ENCODE measurements at regions not wholly inside any gene's neighbourhood (a gene's known extent, or its start where the extent isn't known, plus 50 kb on each side); places are given as distances from the start of the nearest gene placed in this dataset.

DNA sequence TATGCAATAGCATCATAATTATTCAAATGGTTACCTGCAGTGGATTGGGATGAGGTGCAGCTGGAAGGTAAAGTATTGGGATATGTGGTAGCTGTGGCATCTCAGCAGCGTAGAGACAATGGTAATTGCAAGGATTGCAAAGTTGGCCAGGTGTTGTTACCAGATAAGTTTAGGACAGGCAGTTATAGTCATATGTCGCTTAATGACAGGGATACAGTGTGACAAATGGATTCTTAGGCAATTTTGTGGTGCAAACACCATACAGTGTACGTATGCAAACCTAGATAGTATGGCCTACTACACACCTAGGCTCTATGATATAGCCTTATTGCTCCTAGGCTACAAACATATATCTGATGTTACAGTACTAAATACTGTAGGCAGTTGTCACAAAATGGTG lies 163.5 kb upstream of the LYZL2 start:
- no peak for DNase-seq

GRCh38 chr10:30792025-30792424 lies 162.5 kb upstream of the LYZL2 start:
- DNase-seq: peak; percentile 47

DNA sequence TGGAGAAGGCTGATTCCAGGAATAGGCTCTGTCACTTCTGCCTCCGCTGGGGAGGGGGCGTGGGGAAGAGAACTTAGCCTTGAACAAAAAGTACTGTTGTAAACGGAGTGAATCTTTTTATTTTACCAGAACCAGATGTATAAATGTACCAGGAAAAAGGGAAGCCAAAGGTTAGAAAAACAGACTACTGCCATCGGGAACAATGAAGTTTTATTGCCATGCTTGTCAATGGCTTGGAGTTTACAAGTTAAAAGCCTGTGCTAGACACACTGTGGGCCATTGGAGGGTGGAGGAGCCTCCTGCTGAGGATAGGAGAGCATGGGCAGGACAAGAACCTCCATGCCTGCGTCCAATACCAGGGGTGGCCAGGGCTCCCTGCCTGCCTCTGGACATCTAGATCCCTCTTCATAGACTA lies 161.7 kb upstream of the LYZL2 start:
- no peak for DNase-seq

GRCh38 chr10:30789806-30790205 lies 160.3 kb upstream of the LYZL2 start:
- DNase-seq: no peak

DNA sequence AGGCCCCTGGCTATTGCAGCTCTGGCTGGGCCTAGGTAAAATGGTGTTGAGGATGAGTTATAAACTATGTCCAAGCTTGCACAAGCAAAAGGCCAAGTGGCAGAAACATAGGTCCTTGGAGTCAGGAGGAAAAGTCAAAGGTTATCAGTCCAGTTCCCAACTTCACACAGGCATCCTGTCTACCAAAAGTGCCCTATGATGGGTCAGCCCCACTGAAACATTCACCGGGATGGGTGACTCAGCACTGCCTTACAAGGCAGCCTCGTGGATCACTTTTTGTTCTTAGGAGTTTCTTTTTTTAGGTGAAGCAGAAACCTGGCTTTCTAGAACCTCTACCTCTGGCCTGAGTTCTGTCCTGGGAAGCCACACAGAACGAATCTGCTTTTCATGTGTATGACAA lies 158.8 kb upstream of the LYZL2 start:
- peak; percentile 16 for DNase-seq

DNA sequence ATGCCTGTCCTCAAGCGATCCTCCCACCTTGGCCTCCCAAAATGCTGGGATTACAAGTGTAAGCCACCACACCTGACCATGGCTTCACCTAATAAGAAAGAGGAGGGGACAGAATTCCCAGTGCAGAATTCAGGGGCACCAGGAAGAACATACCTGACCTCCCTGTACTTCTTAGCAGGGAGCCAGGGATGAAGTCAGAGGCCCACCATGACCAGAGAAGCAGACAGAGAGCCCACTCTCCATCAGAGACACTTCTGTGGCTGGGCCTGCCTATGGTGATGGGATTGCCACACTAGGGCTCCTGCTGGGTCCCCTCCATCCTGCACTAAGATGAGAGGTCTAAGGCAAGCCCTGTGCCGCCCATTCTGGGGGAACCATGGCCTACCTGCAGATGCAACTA lies 157.4 kb upstream of the LYZL2 start:
- no peak for DNase-seq

- no peak for DNase-seq
These were observed 156.6 kb upstream of the LYZL2 start for GRCh38 chr10:30786131-30786530.

GRCh38 chr10:30784897-30785605 lies 155.5 kb upstream of the LYZL2 start:
- DNase-seq: peak; percentile 46

DNA sequence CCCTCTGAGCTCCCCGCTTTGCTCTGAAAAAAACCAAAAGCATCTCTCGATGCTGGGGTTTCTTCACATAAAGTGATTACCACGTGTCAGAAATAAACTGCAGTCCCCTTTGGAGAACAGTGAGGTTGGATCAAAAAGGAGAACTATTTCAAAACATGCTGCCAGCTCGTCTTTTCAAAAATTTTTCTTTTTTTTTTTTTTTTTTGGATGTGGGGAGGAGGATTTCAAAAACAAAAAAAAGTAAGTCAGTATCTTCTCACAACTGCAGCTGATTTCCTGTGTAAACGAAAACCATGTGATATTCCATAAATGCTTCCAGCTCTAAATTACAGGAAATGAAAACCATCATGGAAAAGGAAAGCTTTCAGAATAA lies 155.0 kb upstream of the LYZL2 start:
- DNase-seq: no peak

DNA sequence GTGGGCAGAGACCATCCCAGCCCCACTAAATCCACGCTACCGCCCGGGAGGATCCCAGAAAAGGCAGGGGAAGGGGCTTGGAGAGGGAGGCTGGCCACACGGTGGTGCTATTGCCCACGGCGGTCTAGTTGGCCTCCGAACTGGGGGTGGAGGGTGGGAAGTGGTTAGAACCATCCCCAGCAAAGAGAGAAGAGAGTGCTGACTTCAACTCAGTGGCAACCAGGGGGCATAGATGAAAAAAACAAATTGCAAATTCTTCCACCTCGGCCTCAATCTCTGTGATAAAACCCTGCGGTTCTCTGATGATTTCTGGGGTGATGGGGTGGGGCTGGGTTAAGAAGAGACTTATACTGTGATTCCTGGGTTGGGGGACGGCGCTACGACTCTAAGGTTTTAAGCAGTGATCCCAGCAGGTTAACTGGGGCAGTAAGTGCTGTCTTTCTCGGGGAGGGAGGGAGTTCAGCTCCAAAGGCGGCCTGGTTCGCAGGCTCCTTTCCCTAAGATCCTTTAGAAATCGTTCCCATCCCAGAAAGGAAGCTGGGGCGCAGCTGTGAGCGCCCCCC lies 154.5 kb upstream of the LYZL2 start:
- peak; percentile 91 for DNase-seq

DNA sequence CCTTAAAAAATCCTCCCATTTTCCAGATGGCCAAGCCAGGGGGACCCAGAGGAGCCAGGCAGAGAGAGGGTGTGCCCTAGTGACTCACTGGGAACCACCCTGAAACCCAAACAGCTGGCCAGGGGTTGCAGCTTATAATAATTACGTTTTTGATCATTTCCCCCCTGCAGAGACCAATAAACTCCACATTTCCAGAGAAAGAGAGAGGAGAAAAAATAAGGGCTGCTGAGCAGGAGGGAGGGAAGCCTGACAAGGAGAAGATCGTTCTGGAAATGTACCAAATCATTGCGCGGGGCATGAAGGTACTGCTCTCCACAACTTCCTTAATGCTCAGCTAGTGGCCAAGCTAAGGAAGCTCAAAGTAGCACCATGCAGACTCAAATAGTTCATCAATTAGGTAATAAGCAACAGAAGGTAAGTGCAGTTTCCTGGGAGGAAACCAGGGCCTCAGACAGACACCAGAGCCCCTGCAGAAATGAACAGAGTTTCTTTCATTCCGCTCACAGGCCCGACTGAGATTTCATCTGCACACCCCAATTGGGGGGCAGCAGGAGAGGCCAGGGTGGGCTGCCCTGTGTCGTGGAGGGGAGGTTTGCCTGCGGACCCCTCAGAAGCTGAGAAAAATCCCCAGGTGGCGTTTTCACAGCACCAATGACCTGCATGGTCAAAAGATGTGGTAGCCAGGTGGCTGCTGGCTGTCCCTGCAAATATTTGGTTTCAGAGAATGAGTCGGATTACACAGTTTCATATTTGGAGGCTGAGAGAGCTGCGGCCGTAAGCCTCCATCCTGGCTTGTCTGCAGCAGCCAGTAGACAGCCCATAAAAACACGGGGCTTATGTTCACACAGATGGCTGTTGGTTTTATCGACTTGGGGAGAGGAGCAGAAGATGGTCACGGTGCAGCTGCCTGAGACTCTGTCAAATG lies 153.2 kb upstream of the LYZL2 start:
- DNase-seq: no peak

DNA sequence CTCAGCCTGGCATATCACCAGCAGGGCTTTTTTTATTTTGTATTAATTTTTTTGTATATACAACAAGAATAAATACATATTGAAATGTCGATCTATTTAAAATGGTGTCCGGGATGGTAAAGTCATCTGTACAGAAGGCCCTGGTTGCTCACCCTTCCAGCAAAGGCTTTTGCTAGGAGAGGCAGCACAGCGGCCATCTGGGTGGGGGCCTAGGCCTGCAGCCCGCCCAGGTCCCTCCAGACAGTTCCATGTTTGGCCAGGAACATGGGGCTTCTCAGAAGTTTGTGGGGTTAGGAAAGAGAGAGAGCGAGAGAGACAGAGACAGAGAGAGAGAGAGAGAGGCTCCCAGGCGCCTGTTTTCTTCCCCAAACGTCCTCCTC lies 152.6 kb upstream of the LYZL2 start:
- no peak for DNase-seq

DNA sequence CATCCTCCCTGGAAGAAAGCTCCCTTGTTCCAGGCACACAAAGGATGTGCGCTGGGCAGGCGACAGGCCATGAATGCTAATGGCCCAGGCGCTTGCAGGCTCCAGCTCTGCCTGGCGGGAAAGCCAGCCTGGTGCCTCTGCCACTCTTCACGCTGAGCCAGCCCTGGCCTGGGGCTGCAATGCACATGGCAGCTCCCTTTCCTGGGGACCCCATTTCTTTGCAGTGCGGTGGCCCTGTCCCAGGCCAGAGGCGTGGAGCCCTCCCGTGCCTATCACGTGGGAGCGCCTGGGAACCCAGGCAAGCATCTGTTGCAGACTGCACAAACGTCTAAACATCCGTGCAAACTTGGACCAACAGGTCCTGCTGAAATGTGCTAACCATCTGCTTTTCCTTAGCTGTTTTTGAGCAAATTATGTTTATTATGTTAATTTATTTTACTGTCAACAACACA lies 152.1 kb upstream of the LYZL2 start:
- DNase-seq: no peak

- no peak for DNase-seq
These were observed 149.2 kb upstream of the LYZL2 start for GRCh38 chr10:30778769-30779168.

- DNase-seq: no peak
These were observed 146.4 kb upstream of the LYZL2 start for GRCh38 chr10:30775779-30776591.

GRCh38 chr10:30774261-30774660 lies 144.7 kb upstream of the LYZL2 start:
- no peak for DNase-seq

DNA sequence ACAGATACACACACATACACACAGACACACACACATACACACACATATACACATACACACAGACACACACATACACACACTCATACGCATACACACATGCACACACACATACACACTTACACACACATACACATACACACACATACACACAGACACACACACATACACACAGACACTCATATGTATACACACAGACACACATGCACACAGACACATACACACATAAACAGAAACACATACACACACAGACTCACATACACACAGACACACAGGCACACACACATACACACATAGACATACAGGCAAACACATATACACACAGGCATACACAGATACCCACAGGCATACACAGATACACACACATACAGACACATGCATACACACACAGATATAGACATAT lies 143.9 kb upstream of the LYZL2 start:
- no peak for DNase-seq

DNA sequence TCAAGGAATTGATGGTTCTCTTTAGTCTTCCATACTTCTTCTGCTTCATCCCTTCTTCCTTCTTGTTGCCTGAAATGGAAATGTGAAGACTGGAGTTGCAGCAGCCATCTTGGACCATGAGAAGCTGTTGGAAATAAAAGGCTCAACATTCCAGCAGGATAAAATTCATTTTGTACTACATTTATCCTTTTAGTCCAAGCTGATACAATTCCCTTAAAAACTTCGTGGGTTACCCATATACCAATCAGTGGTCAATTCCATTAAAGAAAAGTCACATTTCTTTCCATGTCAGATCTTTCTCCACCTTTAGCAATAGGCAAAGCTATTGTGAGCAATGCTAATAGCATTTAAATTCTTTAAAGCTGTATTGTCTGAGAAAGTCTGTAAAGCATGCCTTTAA lies 141.3 kb upstream of the LYZL2 start:
- DNase-seq: no peak

DNA sequence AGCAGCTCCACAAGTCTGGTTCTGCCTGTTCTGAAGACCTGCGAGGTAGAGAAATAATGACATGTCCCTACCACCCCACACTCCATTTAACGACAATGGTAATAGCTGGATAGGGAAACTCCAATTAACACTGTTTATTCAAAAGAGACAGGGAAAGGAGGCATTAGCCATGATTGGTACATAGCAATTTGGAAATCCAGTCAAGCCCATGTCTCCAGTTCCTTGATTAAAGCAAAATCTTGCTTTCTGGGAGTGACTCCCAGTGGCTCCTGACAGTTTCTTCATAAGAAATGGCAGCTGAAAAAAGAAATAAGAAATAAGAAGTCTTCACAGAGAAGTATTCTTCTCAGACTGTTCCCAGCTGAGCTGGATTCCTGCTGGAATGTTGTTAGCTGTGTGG lies 140.7 kb upstream of the LYZL2 start:
- no peak for DNase-seq

- DNase-seq: no peak
These were observed 139.8 kb upstream of the LYZL2 start for GRCh38 chr10:30769361-30769760.

DNA sequence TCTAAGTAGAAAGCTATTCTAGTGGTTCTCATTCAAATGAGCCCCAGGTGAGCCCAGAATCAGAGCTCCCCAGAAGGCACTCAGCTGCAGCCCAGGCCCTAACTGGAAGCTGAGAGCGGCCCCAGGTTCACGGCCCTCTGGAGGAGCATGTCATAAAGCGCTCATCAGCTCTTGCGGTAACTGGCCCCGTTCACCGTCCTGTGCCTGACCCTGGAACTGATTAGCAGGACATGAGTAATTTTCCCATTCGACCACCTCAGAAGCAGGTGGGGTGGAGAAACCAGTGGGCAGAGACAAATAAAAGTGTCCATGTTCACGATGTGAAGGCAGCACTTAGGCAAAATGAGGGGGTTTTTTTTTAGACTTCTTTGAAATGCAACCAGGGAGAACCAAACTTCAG lies 136.1 kb upstream of the LYZL2 start:
- no peak for DNase-seq

DNA sequence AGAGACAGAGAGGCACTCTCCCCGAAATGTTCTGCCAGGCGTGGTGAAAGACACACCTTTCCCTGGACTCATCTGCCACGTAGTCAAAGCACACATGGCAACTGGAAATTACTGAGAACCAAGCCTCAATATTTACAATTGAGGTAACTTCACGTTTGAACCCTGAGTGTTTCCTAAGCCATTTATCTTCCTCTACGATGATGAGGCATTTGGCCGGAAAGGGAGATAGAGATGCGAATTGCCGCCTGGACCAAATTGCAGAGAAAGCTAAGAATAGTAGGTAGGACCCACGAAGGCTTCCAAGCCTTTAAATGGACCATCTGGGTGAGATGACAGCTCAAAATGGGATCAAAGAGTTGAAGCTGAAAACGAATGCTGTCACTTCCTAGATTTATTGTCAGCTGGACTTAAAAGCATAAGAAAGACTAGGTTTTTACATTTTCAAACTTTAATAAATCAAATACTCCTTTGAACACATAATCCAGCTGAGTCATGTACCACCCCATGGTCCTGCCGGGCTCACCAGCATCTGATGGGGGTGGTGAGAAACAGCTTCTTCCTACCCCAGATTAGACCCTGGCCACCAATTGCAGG lies 135.6 kb upstream of the LYZL2 start:
- DNase-seq: no peak

DNA sequence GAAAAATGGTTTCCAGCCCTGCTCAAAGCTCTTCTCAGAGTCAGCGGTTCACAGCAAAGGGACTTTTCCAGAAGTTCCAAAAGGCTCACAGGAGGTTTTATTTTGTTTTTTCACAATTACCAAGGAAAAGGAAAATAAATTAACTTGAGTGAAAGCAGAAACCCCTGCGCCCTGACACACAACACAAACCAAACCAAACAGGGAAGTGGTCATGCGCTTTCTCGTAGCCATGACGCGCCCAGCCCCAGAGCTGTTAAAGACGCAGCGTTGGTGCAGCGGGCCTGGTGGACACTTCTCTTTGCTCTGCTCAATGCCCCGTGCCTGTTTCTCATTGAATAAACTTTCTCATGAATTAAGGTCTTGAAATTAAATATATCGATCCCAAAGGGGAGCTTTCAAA lies 134.4 kb upstream of the LYZL2 start:
- no peak for DNase-seq
